ENCODE measurements at regions not wholly inside any gene's neighbourhood (a gene's known extent, or its start where the extent isn't known, plus 50 kb on each side); places are given as distances from the start of the nearest gene placed in this dataset.

DNA sequence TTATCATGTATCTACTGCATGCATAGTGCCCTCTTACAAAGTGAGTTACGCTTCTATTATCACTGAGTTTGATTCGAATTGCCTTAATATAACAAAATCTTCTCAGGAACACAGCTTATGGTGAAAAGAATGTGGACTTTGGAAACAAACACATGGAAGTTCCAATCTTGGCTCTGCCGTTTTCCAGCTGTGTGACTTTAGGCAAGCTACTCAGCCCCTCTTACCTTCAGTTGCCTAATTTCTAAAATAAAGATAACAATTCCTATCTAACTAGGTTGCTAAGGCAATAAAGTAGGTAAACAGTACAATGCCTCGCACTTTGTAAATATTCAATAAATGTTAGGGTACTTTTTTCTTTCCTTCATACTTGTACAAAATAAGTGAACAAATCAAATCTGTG, 104.0 kb upstream of the GRIA3 start:
- no peaks in the 10 kb centered on the region for H3K9me3 ChIP-seq
- no peak for ATAC-seq
- no peak overlapping the region for H3K27ac ChIP-seq
- TF ChIP-seq HDAC2 (IDR thresholded peaks at IDR 0.05): no peak
- TF ChIP-seq MYC (IDR thresholded peaks at IDR 0.05; ENCODE audit: borderline replicate concordance, low read length): no peak
- no peak for TF ChIP-seq ZNF302 (CRISPR knock-in tag; IDR thresholded peaks at IDR 0.05)
- peak; percentile 63 for FAIRE-seq
- no peak for DNase-seq (ENCODE audit: low read depth in 1 of 2, low spot score in 1 of 2)
- no peak overlapping the region for H3K4me3 ChIP-seq
- ChIA-PET POLR2A (no interaction called here), CTCF (interaction anchor here (0.9 kb wide), 1 partner anchor 14 kb away, joined by 3 read pairs; no protein-coding TSS in a partner anchor)
- 36% methylated on average over 4 of the region's 4 CpGs for WGBS (ENCODE audit: missing lambda C conversion rate)
- H3K4me2 ChIP-seq: 0 out of 3 replicates have a peak overlapping the region, but pooled peaks have one; percentile 17
- peaks cover 35% of the 10 kb centered on the region; the same call in 2 of the 3 replicates for H3K4me1 ChIP-seq

DNA sequence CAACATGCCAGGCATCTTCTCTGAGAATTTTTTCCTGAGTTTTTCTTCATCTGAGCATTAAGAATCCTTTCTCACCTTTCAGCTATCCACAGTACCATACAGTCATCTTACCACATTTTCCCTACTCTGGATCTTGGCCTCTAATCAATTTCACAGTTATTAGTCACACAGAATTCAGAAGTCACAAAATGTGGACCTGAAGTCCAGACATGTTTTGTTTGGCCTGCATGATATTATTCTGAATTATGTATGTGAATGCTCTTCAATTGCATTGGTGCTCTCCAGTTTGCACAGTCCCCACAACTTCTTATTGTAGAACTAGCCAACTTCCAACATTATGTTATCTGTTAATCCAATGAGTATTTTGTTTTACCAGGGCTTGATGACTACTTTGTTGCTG, 102.3 kb upstream of the GRIA3 start:
- no peak overlapping the region for H3K4me2 ChIP-seq

GRCh38 chrX:123083924-123084323, 100.2 kb upstream of the GRIA3 start:
- ChIA-PET POLR2A (no interaction called here), CTCF (interaction anchor here (0.8 kb wide), 1 partner anchor 25 kb away, joined by 3 read pairs; no protein-coding TSS in a partner anchor)
- WGBS (ENCODE audit: missing lambda C conversion rate): 10% methylated on average over 2 of the region's 2 CpGs
- FAIRE-seq (no peak), DNase-seq (ENCODE audit: low read depth in 1 of 2, low spot score in 1 of 2) (peak in 1 of 2 experiments; percentile 16), ATAC-seq (peak; percentile 37 to 62; a peak in 3 of 6 replicates)
- peaks cover 53% of the 10 kb centered on the region for H3K4me1 ChIP-seq
- H3K4me3 ChIP-seq: no peak overlapping the region
- H3K27ac ChIP-seq: peak overlapping the region; percentile 19 to 60; a peak in 4 of 6 replicates
- peak overlapping the region; percentile 39; the same call in 1 of the 3 replicates for H3K4me2 ChIP-seq
- H3K9me3 ChIP-seq: no peaks in the 10 kb centered on the region
- TF ChIP-seq CBX2 (IDR thresholded peaks at IDR 0.05; ENCODE audit: borderline replicate concordance, low read depth) (no peak), HEYL (CRISPR knock-in tag; IDR thresholded peaks at IDR 0.05) (no peak), TP53 (CRISPR knock-in tag; IDR thresholded peaks at IDR 0.05) (no peak), CHD4 (IDR thresholded peaks at IDR 0.05; ENCODE audit: borderline replicate concordance) (no peak), ZFP36 (IDR thresholded peaks at IDR 0.05; ENCODE audit: borderline replicate concordance, partially characterized antibody) (no peak), POLR2AphosphoS2 (conservative IDR thresholded peaks at IDR 0.05; ENCODE audit: low read length) (no peak), KDM5A (IDR thresholded peaks at IDR 0.05) (no peak), KDM1A (IDR thresholded peaks at IDR 0.05; ENCODE audit: low read depth) (no peak), ZNF302 (CRISPR knock-in tag; IDR thresholded peaks at IDR 0.05) (no peak), CHD2 (IDR thresholded peaks at IDR 0.05; ENCODE audit: low read length, partially characterized antibody) (no peak), NFE2L2 (conservative IDR thresholded peaks at IDR 0.05; ENCODE audit: low read length) (no peak), CBX8 (IDR thresholded peaks at IDR 0.05) (no peak)
- TF ChIP-seq, protein P1, sequence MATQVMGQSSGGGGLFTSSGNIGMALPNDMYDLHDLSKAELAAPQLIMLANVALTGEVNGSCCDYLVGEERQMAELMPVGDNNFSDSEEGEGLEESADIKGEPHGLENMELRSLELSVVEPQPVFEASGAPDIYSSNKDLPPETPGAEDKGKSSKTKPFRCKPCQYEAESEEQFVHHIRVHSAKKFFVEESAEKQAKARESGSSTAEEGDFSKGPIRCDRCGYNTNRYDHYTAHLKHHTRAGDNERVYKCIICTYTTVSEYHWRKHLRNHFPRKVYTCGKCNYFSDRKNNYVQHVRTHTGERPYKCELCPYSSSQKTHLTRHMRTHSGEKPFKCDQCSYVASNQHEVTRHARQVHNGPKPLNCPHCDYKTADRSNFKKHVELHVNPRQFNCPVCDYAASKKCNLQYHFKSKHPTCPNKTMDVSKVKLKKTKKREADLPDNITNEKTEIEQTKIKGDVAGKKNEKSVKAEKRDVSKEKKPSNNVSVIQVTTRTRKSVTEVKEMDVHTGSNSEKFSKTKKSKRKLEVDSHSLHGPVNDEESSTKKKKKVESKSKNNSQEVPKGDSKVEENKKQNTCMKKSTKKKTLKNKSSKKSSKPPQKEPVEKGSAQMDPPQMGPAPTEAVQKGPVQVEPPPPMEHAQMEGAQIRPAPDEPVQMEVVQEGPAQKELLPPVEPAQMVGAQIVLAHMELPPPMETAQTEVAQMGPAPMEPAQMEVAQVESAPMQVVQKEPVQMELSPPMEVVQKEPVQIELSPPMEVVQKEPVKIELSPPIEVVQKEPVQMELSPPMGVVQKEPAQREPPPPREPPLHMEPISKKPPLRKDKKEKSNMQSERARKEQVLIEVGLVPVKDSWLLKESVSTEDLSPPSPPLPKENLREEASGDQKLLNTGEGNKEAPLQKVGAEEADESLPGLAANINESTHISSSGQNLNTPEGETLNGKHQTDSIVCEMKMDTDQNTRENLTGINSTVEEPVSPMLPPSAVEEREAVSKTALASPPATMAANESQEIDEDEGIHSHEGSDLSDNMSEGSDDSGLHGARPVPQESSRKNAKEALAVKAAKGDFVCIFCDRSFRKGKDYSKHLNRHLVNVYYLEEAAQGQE (IDR thresholded peaks at IDR 0.05): no peak
- TF ChIP-seq, protein P2, sequence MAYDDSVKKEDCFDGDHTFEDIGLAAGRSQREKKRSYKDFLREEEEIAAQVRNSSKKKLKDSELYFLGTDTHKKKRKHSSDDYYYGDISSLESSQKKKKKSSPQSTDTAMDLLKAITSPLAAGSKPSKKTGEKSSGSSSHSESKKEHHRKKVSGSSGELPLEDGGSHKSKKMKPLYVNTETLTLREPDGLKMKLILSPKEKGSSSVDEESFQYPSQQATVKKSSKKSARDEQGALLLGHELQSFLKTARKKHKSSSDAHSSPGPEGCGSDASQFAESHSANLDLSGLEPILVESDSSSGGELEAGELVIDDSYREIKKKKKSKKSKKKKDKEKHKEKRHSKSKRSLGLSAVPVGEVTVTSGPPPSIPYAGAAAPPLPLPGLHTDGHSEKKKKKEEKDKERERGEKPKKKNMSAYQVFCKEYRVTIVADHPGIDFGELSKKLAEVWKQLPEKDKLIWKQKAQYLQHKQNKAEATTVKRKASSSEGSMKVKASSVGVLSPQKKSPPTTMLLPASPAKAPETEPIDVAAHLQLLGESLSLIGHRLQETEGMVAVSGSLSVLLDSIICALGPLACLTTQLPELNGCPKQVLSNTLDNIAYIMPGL (CRISPR knock-in tag; IDR thresholded peaks at IDR 0.05; ENCODE audit: borderline replicate concordance): no peak

More for the DNA sequence above, 102.3 kb upstream of the GRIA3 start:
- FAIRE-seq (no peak), ATAC-seq (no peak), DNase-seq (ENCODE audit: low read depth in 1 of 2, low spot score in 1 of 2) (no peak)
- H3K4me1 ChIP-seq: peaks cover 52% of the 10 kb centered on the region
- ChIA-PET CTCF (no interaction called here), POLR2A (no interaction called here)
- TF ChIP-seq EHMT2 (IDR thresholded peaks at IDR 0.05; ENCODE audit: low read depth) (no peak), FOXS1 (CRISPR knock-in tag; IDR thresholded peaks at IDR 0.05) (no peak), ZC3H11A (IDR thresholded peaks at IDR 0.05) (no peak), ZSCAN20 (CRISPR knock-in tag; IDR thresholded peaks at IDR 0.05) (no peak), PBX3 (IDR thresholded peaks at IDR 0.05) (no peak), ZNF302 (CRISPR knock-in tag; IDR thresholded peaks at IDR 0.05) (no peak), RFX5 (IDR thresholded peaks at IDR 0.05) (no peak), EHF (CRISPR knock-in tag; IDR thresholded peaks at IDR 0.05) (no peak), CHD4 (IDR thresholded peaks at IDR 0.05; ENCODE audit: borderline replicate concordance) (no peak), HOXB5 (CRISPR knock-in tag; IDR thresholded peaks at IDR 0.05) (no peak), RNF2 (IDR thresholded peaks at IDR 0.05; ENCODE audit: borderline replicate concordance, low read depth) (no peak), FOSB (CRISPR knock-in tag; IDR thresholded peaks at IDR 0.05) (no peak), HES2 (IDR thresholded peaks at IDR 0.05) (no peak)
- TF ChIP-seq, protein P2 (CRISPR knock-in tag; IDR thresholded peaks at IDR 0.05; ENCODE audit: borderline replicate concordance): no peak
- no peak overlapping the region for H3K27ac ChIP-seq
- no peaks in the 10 kb centered on the region for H3K9me3 ChIP-seq
- H3K4me3 ChIP-seq: no peak overlapping the region
